Parathyroid adenoma (tissue), 2 donors: ENCODE measurements at regions not wholly inside any gene's neighbourhood (a gene's known extent, or its start where the extent isn't known, plus 50 kb on each side); places are given as distances from the start of the nearest gene placed in this dataset.

ENCODE experiments used
- H2AFZ ChIP-seq: fragments of 300-600 bp; sonication (generic); one replicate; pipeline ENCODE4 v1.7.0; 2017; ENCODE audit warnings: antibody characterized with exemption, mild to moderate bottlenecking
- H3K27ac ChIP-seq: fragments of 300-600 bp; sonication (generic); one replicate; pipeline ENCODE4 v1.7.0; 2017
- H3K27me3 ChIP-seq: fragments of 300-600 bp; sonication (generic); one replicate; pipeline ENCODE4 v1.7.0; 2017; ENCODE audit warnings: low read length; ENCODE audit not compliant: control insufficient read depth, insufficient read depth
- H3K36me3 ChIP-seq: fragments of 300-600 bp; sonication (generic); one replicate; pipeline ENCODE4 v1.7.0; 2017; ENCODE audit warnings: low read length; ENCODE audit not compliant: control insufficient read depth, insufficient read depth
- H3K4me1 ChIP-seq: fragments of 300-600 bp; sonication (generic); one replicate; pipeline ENCODE4 v1.7.0; 2017; ENCODE audit warnings: control low read depth
- H3K4me2 ChIP-seq: fragments of 300-600 bp; sonication (generic); one replicate; pipeline ENCODE4 v1.7.0; 2017; ENCODE audit warnings: low read length
- H3K4me3 ChIP-seq: fragments of 300-600 bp; sonication (generic); one replicate; pipeline ENCODE4 v1.7.0; 2017; ENCODE audit warnings: low read depth, low read length
- H3K79me2 ChIP-seq: fragments of 300-600 bp; sonication (generic); one replicate; pipeline ENCODE4 v1.7.0; 2017; ENCODE audit warnings: control low read depth
- H3K9ac ChIP-seq: fragments of 300-600 bp; sonication (generic); one replicate; pipeline ENCODE4 v1.7.0; 2017; ENCODE audit warnings: mild to moderate bottlenecking
- H3K9me3 ChIP-seq: fragments of 300-600 bp; sonication (generic); one replicate; pipeline ENCODE4 v1.7.0; 2017; ENCODE audit warnings: low read length; ENCODE audit not compliant: control insufficient read depth
- TF ChIP-seq, protein P1 (sequence below): fragments of 300-600 bp; sonication (generic); IDR thresholded peaks from one replicate; pipeline ENCODE4 v1.7.0; 2017; ENCODE audit warnings: antibody characterized with exemption, mild to moderate bottlenecking
- donor health status: primary hyperparathyroidism.

DNA sequence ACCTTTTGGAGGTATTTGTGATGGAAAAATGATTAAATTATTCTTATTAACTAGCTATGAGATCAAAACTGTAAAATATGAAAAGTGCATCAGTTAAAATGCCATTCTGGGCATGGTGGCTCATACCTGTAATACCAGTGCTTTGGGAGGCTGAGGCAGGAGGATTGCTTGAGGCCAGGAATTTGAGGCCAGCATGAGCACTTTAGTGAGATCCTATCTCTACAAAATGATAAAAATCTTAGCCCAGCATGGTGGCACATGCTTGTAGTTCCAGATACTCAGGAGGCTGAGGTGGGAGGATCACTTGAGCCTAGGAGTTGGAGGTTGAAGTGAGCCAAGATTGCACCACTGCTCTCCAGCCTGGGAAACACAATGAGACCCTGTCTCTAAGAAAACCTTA lies 252.5 kb upstream of the SEMA6A start:
- H3K27ac ChIP-seq, result no peak overlapping the region
- no peak overlapping the region for H3K4me3 ChIP-seq
- H3K27me3 ChIP-seq, result no peaks in the 10 kb centered on the region
- no peaks in the 10 kb centered on the region for H3K36me3 ChIP-seq
- H3K79me2 ChIP-seq, result no peaks in the 10 kb centered on the region
- H3K4me1 ChIP-seq, result no peaks in the 10 kb centered on the region
- no peak overlapping the region for H3K4me2 ChIP-seq
- no peak overlapping the region for H2AFZ ChIP-seq
- no peaks in the 10 kb centered on the region for H3K9me3 ChIP-seq
- TF ChIP-seq, protein P1, sequence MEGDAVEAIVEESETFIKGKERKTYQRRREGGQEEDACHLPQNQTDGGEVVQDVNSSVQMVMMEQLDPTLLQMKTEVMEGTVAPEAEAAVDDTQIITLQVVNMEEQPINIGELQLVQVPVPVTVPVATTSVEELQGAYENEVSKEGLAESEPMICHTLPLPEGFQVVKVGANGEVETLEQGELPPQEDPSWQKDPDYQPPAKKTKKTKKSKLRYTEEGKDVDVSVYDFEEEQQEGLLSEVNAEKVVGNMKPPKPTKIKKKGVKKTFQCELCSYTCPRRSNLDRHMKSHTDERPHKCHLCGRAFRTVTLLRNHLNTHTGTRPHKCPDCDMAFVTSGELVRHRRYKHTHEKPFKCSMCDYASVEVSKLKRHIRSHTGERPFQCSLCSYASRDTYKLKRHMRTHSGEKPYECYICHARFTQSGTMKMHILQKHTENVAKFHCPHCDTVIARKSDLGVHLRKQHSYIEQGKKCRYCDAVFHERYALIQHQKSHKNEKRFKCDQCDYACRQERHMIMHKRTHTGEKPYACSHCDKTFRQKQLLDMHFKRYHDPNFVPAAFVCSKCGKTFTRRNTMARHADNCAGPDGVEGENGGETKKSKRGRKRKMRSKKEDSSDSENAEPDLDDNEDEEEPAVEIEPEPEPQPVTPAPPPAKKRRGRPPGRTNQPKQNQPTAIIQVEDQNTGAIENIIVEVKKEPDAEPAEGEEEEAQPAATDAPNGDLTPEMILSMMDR, result no peak
- H3K9ac ChIP-seq, result no peak overlapping the region

DNA sequence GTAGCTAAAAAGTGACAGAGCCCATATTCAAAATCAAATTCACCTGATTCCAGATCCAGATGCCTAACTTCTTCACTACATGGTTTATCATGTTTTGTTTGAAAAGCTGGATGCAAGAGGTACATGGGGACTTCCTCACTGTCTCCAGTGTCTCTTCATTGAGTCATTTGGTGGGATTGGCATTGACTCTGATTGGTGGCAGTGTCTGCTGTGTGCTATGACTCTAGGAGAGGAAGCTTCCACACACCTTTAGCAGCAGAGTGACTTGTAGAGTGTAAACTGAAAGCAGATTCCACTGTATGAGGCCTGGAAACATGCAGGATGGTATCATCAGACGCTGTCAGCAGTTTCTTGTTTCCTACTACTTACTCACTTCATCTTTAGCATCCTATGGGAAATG lies 250.9 kb upstream of the SEMA6A start:
- H3K9ac ChIP-seq, result no peak overlapping the region
- H3K27ac ChIP-seq, result no peak overlapping the region
- no peaks in the 10 kb centered on the region for H3K9me3 ChIP-seq
- no peak overlapping the region for H2AFZ ChIP-seq
- TF ChIP-seq, protein P1, result no peak
- H3K4me3 ChIP-seq, result no peak overlapping the region
- no peaks in the 10 kb centered on the region for H3K27me3 ChIP-seq
- H3K4me1 ChIP-seq, result no peaks in the 10 kb centered on the region
- no peaks in the 10 kb centered on the region for H3K36me3 ChIP-seq
- H3K4me2 ChIP-seq, result no peak overlapping the region
- H3K79me2 ChIP-seq, result no peaks in the 10 kb centered on the region

DNA sequence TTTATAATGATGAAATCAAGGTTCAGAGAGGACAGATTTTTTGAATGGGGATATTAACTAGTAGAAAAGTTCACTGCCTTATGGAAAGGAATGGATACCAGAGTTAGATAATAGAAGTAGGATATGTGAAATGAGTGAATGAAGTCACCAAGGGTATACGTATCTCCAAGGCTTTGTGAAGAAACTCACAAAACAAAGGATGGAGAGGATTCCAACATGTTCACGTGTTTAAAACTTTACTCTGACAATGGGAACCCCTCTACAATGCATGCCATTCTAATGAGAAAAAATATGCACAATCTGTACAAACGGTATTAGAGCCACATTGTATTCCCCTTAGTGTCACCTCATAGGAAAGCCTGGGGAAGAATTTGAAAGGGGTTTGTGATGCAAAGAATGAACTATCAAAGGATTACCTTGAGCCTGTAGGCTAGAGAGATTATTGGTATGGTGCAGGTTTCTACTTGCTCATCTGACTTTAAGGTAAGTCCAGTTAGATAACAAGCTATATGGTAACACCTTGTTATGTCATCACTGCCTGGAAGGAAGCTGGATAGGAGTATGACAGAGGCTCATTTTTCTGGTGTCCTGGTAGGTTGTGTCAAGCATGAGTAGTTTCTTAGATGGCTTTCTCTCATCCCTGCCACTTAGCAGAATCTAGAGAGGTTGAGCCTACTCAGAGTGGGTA lies 250.3 kb upstream of the SEMA6A start:
- H3K4me1 ChIP-seq, result no peaks in the 10 kb centered on the region
- H3K27ac ChIP-seq, result no peak overlapping the region
- TF ChIP-seq, protein P1, result no peak
- H3K9ac ChIP-seq, result no peak overlapping the region
- no peaks in the 10 kb centered on the region for H3K36me3 ChIP-seq
- no peak overlapping the region for H3K4me2 ChIP-seq
- no peak overlapping the region for H2AFZ ChIP-seq
- no peaks in the 10 kb centered on the region for H3K79me2 ChIP-seq
- H3K9me3 ChIP-seq, result no peaks in the 10 kb centered on the region
- no peak overlapping the region for H3K4me3 ChIP-seq
- H3K27me3 ChIP-seq, result no peaks in the 10 kb centered on the region

DNA sequence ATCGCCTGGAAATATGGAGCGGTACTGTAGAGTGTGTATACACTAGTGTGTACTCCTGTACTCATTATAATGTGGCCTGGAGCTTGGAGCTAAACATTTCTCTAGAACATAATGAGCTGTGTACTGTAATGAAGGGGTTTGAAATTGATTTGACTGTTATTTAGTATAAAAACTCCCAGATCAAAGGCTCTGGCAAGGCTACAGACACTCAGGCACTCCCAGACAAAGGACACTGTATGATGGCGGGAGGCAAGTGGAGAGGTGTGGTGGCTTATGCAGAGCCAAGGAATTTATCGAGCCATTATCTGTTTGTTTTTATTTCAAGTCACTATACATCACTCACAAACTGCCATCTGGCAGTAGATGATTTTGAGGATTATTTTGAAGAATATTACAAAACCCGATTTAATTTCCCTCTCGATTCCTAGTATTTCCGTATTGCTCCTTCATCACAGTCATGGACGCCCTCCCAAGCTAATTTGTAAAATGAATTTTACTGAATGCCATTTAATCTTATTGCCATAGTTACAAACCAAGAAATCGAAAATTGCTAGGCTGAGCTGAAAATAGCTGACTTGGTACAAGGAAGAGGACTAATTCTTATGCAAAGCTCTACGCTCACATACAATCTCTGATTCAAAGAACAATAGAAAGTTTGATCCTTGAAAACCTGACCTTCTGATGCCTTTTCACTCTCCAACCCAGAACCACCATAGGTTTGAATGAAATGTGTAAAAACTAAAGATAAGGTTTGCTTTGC lies 240.2 kb upstream of the SEMA6A start:
- no peaks in the 10 kb centered on the region for H3K4me1 ChIP-seq
- H3K9ac ChIP-seq, result no peak overlapping the region
- no peaks in the 10 kb centered on the region for H3K79me2 ChIP-seq
- H3K27me3 ChIP-seq, result no peaks in the 10 kb centered on the region
- H3K36me3 ChIP-seq, result no peaks in the 10 kb centered on the region
- H2AFZ ChIP-seq, result no peak overlapping the region
- TF ChIP-seq, protein P1, result no peak
- no peaks in the 10 kb centered on the region for H3K9me3 ChIP-seq
- H3K4me2 ChIP-seq, result no peak overlapping the region
- no peak overlapping the region for H3K4me3 ChIP-seq
- H3K27ac ChIP-seq, result no peak overlapping the region
